ENCODE measurements at regions not wholly inside any gene's neighbourhood (a gene's known extent, or its start where the extent isn't known, plus 50 kb on each side); places are given as distances from the start of the nearest gene placed in this dataset.

- no peak overlapping the region for H3K4me3 Mint-ChIP-seq
- Histone ChIP-seq H3K9me3 (replicated peaks in 1 of 2; ENCODE audit: control insufficient read depth in 1 of 2, insufficient read depth in 1 of 2, low read length in 2 of 2) (no peaks in the 10 kb centered on the region), H3K27ac (ENCODE audit: low read depth in 1 of 2, low read length in 2 of 2) (no peak overlapping the region), H3K4me3 (replicated peaks in 1 of 3; ENCODE audit: low read depth in 2 of 3, low read length in 3 of 3) (no peak overlapping the region), H3K79me2 (ENCODE audit: insufficient read depth, low read length) (no peaks in the 10 kb centered on the region), H3K27me3 (ENCODE audit: control insufficient read depth in 2 of 2, insufficient read depth in 2 of 2, low read length in 2 of 2) (no peaks in the 10 kb centered on the region), H3K36me3 (replicated peaks in 1 of 2; ENCODE audit: control insufficient read depth in 1 of 2, insufficient read depth in 2 of 2, low read length in 2 of 2) (no peaks in the 10 kb centered on the region), H4K20me1 (ENCODE audit: insufficient read depth, low read length) (no peaks in the 10 kb centered on the region), H2AFZ (ENCODE audit: insufficient read depth, low read depth, low read length, poor library complexity, severe bottlenecking) (no peak overlapping the region), H3K4me1 (ENCODE audit: control insufficient read depth in 1 of 2, insufficient read depth in 2 of 2, low read length in 2 of 2) (no peaks in the 10 kb centered on the region), H3K9ac (ENCODE audit: insufficient read depth, low read length, poor library complexity, severe bottlenecking) (no peak overlapping the region), H3K4me2 (replicated peaks; ENCODE audit: extremely low read depth, low read length, poor library complexity, severe bottlenecking) (no peak overlapping the region)
- intact Hi-C loops (cut with micrococcal nuclease): no loop called here
- WGBS (ENCODE audit: insufficient coverage): no CpG with 5 or more reads among the region's 1 CpG
- no peaks in the 10 kb centered on the region for H3K36me3 Mint-ChIP-seq
- no peak for DNase-seq
- H3K27me3 Mint-ChIP-seq (ENCODE audit: low read depth in 3 of 3): peaks cover 0 to 2% (median 1%) of the 10 kb centered on the region in 3 donors
- no peak overlapping the region for H3K27ac Mint-ChIP-seq
- H3K4me1 Mint-ChIP-seq: no peaks in the 10 kb centered on the region
- TF ChIP-seq, protein P1, sequence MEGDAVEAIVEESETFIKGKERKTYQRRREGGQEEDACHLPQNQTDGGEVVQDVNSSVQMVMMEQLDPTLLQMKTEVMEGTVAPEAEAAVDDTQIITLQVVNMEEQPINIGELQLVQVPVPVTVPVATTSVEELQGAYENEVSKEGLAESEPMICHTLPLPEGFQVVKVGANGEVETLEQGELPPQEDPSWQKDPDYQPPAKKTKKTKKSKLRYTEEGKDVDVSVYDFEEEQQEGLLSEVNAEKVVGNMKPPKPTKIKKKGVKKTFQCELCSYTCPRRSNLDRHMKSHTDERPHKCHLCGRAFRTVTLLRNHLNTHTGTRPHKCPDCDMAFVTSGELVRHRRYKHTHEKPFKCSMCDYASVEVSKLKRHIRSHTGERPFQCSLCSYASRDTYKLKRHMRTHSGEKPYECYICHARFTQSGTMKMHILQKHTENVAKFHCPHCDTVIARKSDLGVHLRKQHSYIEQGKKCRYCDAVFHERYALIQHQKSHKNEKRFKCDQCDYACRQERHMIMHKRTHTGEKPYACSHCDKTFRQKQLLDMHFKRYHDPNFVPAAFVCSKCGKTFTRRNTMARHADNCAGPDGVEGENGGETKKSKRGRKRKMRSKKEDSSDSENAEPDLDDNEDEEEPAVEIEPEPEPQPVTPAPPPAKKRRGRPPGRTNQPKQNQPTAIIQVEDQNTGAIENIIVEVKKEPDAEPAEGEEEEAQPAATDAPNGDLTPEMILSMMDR (IDR thresholded peaks at IDR 0.05): no peak
- peaks cover 0 to 1% (median 0%) of the 10 kb centered on the region in 7 donors for H3K9me3 Mint-ChIP-seq
These were observed 306.5 kb downstream of the PRDM5 start for GRCh38 chr4:120616041-120616440.

GRCh38 chr4:120613778-120614177, 308.7 kb downstream of the PRDM5 start:
- no peak for DNase-seq
- Mint-ChIP-seq H3K4me1 (no peaks in the 10 kb centered on the region), H3K9me3 (peaks cover 0 to 1% (median 0%) of the 10 kb centered on the region in 7 donors), H3K27ac (no peak overlapping the region), H3K4me3 (no peak overlapping the region), H3K36me3 (no peaks in the 10 kb centered on the region), H3K27me3 (ENCODE audit: low read depth in 3 of 3) (peaks cover 0 to 2% (median 1%) of the 10 kb centered on the region in 3 donors)
- Histone ChIP-seq H3K27ac (ENCODE audit: low read depth in 1 of 2, low read length in 2 of 2) (no peak overlapping the region), H3K4me1 (ENCODE audit: control insufficient read depth in 1 of 2, insufficient read depth in 2 of 2, low read length in 2 of 2) (no peaks in the 10 kb centered on the region), H3K79me2 (ENCODE audit: insufficient read depth, low read length) (no peaks in the 10 kb centered on the region), H3K36me3 (replicated peaks in 1 of 2; ENCODE audit: control insufficient read depth in 1 of 2, insufficient read depth in 2 of 2, low read length in 2 of 2) (no peaks in the 10 kb centered on the region), H3K4me2 (replicated peaks; ENCODE audit: extremely low read depth, low read length, poor library complexity, severe bottlenecking) (no peak overlapping the region), H4K20me1 (ENCODE audit: insufficient read depth, low read length) (no peaks in the 10 kb centered on the region), H3K9ac (ENCODE audit: insufficient read depth, low read length, poor library complexity, severe bottlenecking) (no peak overlapping the region), H3K4me3 (replicated peaks in 1 of 3; ENCODE audit: low read depth in 2 of 3, low read length in 3 of 3) (no peak overlapping the region), H2AFZ (ENCODE audit: insufficient read depth, low read depth, low read length, poor library complexity, severe bottlenecking) (no peak overlapping the region), H3K9me3 (replicated peaks in 1 of 2; ENCODE audit: control insufficient read depth in 1 of 2, insufficient read depth in 1 of 2, low read length in 2 of 2) (no peaks in the 10 kb centered on the region), H3K27me3 (ENCODE audit: control insufficient read depth in 2 of 2, insufficient read depth in 2 of 2, low read length in 2 of 2) (no peaks in the 10 kb centered on the region)
- TF ChIP-seq, protein P1 (IDR thresholded peaks at IDR 0.05): no peak
- no CpG with 5 or more reads among the region's 1 CpG for WGBS (ENCODE audit: insufficient coverage)
- intact Hi-C loops (cut with micrococcal nuclease): no loop called here
